Keratinocyte (primary cell): ENCODE measurements at regions not wholly inside any gene's neighbourhood (a gene's known extent, or its start where the extent isn't known, plus 50 kb on each side); places are given as distances from the start of the nearest gene placed in this dataset.

Experiments used
- DNase-seq: peaks from one replicate; pipeline ENCODE4 v3.0.0-alpha.2; 2011; ENCODE audit warnings: low read depth, missing footprints, low spot score
- FAIRE-seq: peaks from 2 replicates; lab custom pipeline; 2011; peaks lifted over from hg19 to GRCh38; lab: Jason Lieb, UNC
- H2AFZ ChIP-seq: 2 replicates; pipeline ENCODE4 v1.6.0; 2012; ENCODE audit warnings: low read length, control low read depth, inconsistent platforms; ENCODE audit not compliant: control insufficient read depth
- H3K27ac ChIP-seq: 2 replicates; pipeline ENCODE4 v1.5.1; 2011; ENCODE audit warnings: low read length; ENCODE audit not compliant: control insufficient read depth, insufficient read depth
- H3K27me3 ChIP-seq: 3 replicates; pipeline ENCODE4 v1.6.0; 2011; ENCODE audit warnings: low read length; ENCODE audit not compliant: control insufficient read depth, insufficient read depth; ENCODE audit errors: extremely low read depth
- H3K36me3 ChIP-seq, 2 experiments: 2 replicates in 1 of 2; 3 replicates in 1 of 2; pipeline ENCODE4 v1.5.1; 2011; ENCODE audit warnings: low read length in 2 of 2, mild to moderate bottlenecking in 1 of 2; ENCODE audit not compliant: control insufficient read depth in 2 of 2, insufficient read depth in 2 of 2; ENCODE audit errors: extremely low read depth in 1 of 2
- H3K4me1 ChIP-seq: 3 replicates; pipeline ENCODE4 v1.5.1; 2011; ENCODE audit warnings: low read length; ENCODE audit not compliant: control insufficient read depth, insufficient read depth; ENCODE audit errors: extremely low read depth
- H3K4me2 ChIP-seq: 3 replicates; pipeline ENCODE4 v1.6.0; 2011; ENCODE audit warnings: low read depth, low read length; ENCODE audit not compliant: control insufficient read depth, insufficient read depth; ENCODE audit errors: extremely low read depth
- H3K4me3 ChIP-seq, 3 experiments: fragments of 200-600 bp in 1 of 3; sonication (generic) in 1 of 3; 2 replicates in 2 of 3; 3 replicates in 1 of 3; pipeline ENCODE4 v1.5.1; 2011 to 2016; ENCODE audit warnings: low read length in 3 of 3, mild to moderate bottlenecking in 3 of 3, control low read depth in 2 of 3, inconsistent platforms in 1 of 3, low read depth in 1 of 3, mixed read lengths in 1 of 3, mixed run types in 1 of 3, moderate library complexity in 1 of 3; ENCODE audit not compliant: control insufficient read depth in 2 of 3, insufficient read depth in 2 of 3; ENCODE audit errors: extremely low read depth in 1 of 3
- H3K79me2 ChIP-seq: 2 replicates; pipeline ENCODE4 v1.6.0; 2012; ENCODE audit warnings: low read length; ENCODE audit not compliant: control insufficient read depth, insufficient read depth
- H3K9ac ChIP-seq: 3 replicates; pipeline ENCODE4 v1.6.0; 2011; ENCODE audit warnings: low read length; ENCODE audit not compliant: control insufficient read depth, insufficient read depth; ENCODE audit errors: extremely low read depth
- H3K9me1 ChIP-seq: 3 replicates; pipeline ENCODE4 v1.6.0; 2011; ENCODE audit warnings: low read length; ENCODE audit not compliant: control insufficient read depth, insufficient read depth; ENCODE audit errors: extremely low read depth
- H3K9me3 ChIP-seq: 2 replicates; pipeline ENCODE4 v1.5.1; 2012; ENCODE audit warnings: low read depth, low read length; ENCODE audit not compliant: control insufficient read depth
- H4K20me1 ChIP-seq: 3 replicates; pipeline ENCODE4 v1.6.0; 2011; ENCODE audit warnings: low read length; ENCODE audit not compliant: control insufficient read depth, insufficient read depth; ENCODE audit errors: extremely low read depth
- EZH2 ChIP-seq: IDR thresholded peaks from one replicate; pipeline ENCODE4 v1.6.1; 2012; ENCODE audit warnings: inconsistent platforms, mild to moderate bottlenecking, low read length, moderate library complexity
- dilution Hi-C: fragments of 300-500 bp; cut with MboI; formaldehyde crosslinking; loops from one replicate; pipeline ENCODE4 v1.7.0; 2020; ENCODE audit warnings: low sequenced_read_pairs; ENCODE audit not compliant: extremely low pct_ligation_motif_present
- TF ChIP-seq, protein P1 (sequence below), 3 experiments: IDR thresholded peaks in 1 of 3; conservative IDR thresholded peaks in 1 of 3; optimal IDR thresholded peaks in 1 of 3; 2 replicates in 2 of 3; 3 replicates in 1 of 3; pipeline versions ENCODE3 to v1.5.1; 2011; ENCODE audit warnings: low read length in 3 of 3, mild to moderate bottlenecking in 3 of 3, moderate library complexity in 2 of 3, control low read depth in 1 of 3, inconsistent platforms in 1 of 3; ENCODE audit not compliant: insufficient read depth in 2 of 3; ENCODE audit errors: extremely low read depth in 1 of 3

DNA sequence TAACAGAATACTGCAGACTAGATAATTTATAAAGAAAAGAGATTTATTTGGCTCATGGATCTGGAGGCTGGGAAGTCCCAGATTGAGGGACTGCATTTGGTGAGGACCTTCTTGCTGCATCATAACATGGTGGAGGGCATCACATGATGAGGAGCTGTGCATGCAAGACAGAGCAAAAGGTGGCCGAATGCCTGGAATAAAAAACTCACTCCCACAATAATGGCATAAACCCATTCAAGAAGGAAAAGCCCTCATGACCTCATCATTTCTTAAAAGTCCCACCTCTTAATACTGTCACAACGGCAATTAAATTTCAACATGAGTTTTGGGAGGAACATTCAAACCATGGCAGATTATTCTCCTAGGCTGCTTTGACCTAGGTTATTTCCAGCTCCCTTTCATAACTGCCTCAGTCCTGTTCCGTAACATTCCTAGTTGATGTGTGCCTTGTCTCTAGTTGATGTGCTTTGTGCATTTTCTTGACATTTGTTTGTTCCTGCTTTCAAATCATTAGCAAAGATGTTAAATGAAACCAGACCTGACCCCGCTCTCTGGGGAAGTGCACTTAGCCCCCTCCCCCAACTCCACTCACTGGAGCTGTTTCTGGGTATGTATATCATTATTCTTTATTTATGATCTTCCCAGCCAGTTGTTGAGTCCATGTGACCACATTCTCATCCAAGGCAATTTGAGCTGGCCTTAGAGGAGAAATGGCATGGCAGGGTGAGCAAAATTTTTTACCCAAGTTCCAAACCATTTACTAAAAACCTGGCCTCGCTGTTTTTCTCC, 148.5 kb downstream of the GDAP2 start:
- Histone ChIP-seq H3K36me3 (no peaks in the 10 kb centered on the region), H3K9me3 (no peaks in the 10 kb centered on the region), H3K9ac (no peak overlapping the region), H3K4me3 (no peak overlapping the region), H4K20me1 (no peaks in the 10 kb centered on the region), H2AFZ (no peak overlapping the region), H3K27ac (no peak overlapping the region), H3K27me3 (peaks cover 4% of the 10 kb centered on the region), H3K4me2 (no peak overlapping the region), H3K9me1 (no peaks in the 10 kb centered on the region), H3K4me1 (no peaks in the 10 kb centered on the region), H3K79me2 (no peaks in the 10 kb centered on the region)
- FAIRE-seq (no peak), DNase-seq (no peak)
- dilution Hi-C loops: no loop called here
- TF ChIP-seq, protein P1, sequence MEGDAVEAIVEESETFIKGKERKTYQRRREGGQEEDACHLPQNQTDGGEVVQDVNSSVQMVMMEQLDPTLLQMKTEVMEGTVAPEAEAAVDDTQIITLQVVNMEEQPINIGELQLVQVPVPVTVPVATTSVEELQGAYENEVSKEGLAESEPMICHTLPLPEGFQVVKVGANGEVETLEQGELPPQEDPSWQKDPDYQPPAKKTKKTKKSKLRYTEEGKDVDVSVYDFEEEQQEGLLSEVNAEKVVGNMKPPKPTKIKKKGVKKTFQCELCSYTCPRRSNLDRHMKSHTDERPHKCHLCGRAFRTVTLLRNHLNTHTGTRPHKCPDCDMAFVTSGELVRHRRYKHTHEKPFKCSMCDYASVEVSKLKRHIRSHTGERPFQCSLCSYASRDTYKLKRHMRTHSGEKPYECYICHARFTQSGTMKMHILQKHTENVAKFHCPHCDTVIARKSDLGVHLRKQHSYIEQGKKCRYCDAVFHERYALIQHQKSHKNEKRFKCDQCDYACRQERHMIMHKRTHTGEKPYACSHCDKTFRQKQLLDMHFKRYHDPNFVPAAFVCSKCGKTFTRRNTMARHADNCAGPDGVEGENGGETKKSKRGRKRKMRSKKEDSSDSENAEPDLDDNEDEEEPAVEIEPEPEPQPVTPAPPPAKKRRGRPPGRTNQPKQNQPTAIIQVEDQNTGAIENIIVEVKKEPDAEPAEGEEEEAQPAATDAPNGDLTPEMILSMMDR (optimal IDR thresholded peaks at IDR 0.05 in 1 of 3, IDR thresholded peaks at IDR 0.05 in 1 of 3, conservative IDR thresholded peaks at IDR 0.05 in 1 of 3; ENCODE audit: extremely low read depth in 1 of 3, insufficient read depth in 2 of 3, low read length in 3 of 3): no peak
- no peak for TF ChIP-seq EZH2

DNA sequence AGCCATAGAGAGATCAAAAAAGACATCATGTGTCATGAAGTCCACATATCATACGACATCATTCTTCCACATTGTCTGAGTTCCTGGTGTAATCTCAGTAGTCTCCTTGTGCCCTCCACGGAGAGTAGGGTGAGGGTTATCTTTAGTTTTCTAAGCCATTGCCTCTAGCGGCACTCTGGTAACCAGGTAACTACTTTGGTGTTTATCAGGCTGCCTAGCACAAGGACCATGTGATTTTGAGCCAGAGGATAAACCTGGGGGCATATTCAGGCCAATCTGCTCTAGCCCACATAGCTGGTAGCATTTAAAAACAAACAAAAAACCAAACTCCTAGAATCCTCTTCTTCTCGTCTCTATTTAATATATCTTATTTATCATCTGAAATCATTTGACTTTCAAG, 147.4 kb downstream of the GDAP2 start:
- DNase-seq (no peak), FAIRE-seq (no peak)
- Histone ChIP-seq H3K4me2 (no peak overlapping the region), H3K9ac (no peak overlapping the region), H2AFZ (no peak overlapping the region), H3K9me1 (no peaks in the 10 kb centered on the region), H3K27me3 (peaks cover 4% of the 10 kb centered on the region), H3K79me2 (no peaks in the 10 kb centered on the region), H3K4me3 (no peak overlapping the region), H4K20me1 (no peaks in the 10 kb centered on the region), H3K4me1 (no peaks in the 10 kb centered on the region), H3K9me3 (no peaks in the 10 kb centered on the region), H3K36me3 (no peaks in the 10 kb centered on the region), H3K27ac (no peak overlapping the region)
- no peak for TF ChIP-seq EZH2
- TF ChIP-seq, protein P1 (optimal IDR thresholded peaks at IDR 0.05 in 1 of 3, IDR thresholded peaks at IDR 0.05 in 1 of 3, conservative IDR thresholded peaks at IDR 0.05 in 1 of 3; ENCODE audit: extremely low read depth in 1 of 3, insufficient read depth in 2 of 3, low read length in 3 of 3): no peak
- dilution Hi-C loops: no loop called here
